GM21528 (cell line): ENCODE measurements at regions not wholly inside any gene's neighbourhood (a gene's known extent, or its start where the extent isn't known, plus 50 kb on each side); places are given as distances from the start of the nearest gene placed in this dataset.

Source experiments
- ATAC-seq: cut with Tn5 transposase; IDR thresholded peaks from one replicate; pipeline ENCODE4 v1.9.1; 2021; ENCODE audit warnings: mild to moderate bottlenecking, moderate library complexity; ENCODE audit not compliant: unreplicated experiment, low FRiP score

DNA sequence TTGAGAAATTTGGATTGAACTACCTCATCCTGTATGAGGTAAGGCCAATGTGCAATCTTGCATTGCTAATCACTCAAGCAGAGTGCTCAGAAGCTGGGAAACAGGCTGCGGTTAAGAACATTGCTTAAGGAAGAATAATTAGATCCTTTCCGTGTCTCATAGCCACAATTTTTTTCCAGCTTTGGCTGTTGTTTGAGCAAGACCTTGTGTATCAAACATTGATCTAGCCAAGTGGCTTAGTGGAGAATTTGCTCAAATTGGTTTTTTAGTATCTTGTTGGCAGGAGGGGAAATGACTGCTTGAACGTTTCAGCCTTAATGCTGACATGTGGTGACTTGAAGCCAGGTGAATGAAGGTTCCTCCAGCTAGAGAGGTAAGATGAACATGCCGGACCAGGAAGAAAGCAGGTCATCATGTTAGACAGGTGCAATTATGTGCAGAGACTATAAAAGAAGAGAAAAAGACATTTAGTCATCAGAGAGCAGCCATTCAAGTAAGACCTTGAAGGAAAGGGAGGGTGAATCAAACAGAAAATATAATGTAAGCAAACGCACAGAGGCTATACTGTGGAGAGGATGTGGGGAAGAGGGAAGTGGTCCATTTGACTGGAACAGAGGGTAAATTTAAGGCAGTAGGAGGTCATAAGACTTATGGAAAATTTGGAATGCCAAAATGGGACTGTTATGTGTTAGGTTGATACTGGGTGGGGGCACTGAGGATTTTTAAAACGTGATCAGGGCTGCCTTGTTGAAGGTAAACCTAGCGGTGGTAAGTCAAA lies 98.9 kb upstream of the CYP1B1 start:
- no peak for ATAC-seq

DNA sequence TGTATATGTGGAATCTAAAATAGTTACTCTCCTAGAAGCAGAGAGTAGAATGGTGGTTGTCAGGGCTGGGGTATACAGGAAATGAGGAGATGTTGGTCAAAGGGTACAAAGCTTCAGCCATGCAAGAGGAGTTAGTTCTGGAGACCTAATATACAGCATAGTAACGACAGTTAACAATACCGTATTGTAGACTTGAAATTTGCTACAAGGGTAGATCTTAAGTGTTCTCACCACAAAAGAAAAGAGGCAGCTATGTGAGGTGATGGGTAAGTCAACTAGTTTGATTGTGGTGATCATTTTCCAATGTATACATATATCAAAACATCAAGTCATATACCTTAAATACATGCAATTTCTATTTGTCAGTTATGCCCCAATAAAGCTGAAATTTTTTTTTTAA lies 98.2 kb upstream of the CYP1B1 start:
- no peak for ATAC-seq

DNA sequence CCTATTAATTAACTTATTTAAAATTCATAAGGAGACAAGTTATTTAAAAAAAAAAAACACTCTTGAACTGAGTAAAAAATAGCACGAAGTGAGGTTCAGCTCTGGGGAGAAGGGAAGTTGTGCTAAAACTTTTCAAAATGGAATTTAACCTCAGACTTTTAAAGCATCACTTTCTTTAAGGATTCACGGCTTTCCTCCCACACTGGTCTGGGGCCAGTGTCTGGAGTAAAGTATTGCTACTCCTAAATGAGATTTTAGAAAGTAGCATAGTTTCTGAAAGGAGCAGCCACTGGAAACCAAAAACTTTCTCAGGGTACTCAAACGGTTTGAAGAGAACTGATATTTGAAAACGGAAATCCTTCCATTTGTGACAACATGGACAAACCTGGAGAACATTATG lies 97.7 kb upstream of the CYP1B1 start:
- ATAC-seq: no peak

DNA sequence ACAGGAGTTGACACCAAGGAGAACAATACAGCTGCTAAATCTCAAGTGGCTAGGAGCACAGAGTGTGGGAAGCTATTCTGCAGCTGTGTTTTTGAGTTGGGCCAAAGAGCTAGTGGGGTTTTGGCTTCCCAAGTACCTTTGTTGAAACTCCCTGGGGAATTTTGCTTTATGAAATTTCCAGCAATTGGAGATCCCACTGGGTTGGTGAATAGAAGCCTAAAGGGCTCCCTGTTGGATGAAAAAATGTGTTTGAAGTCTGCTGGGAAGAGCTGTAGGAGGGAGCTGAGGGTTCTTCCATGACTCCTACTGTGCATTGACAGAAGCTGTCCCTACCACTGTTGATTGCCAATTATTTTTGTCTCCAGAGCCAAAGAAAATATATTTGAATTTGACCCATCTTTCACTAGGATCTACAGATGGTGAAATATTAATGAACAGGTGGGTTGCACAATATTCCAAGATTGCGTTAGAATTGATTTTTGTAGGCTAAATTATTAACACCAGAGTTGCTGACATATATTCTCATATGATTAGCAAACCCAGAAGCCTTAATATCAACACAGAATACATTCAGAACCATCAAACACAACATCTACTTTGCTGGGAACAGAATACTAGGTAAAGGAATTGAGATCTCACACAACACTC lies 95.4 kb upstream of the CYP1B1 start:
- no peak for ATAC-seq

DNA sequence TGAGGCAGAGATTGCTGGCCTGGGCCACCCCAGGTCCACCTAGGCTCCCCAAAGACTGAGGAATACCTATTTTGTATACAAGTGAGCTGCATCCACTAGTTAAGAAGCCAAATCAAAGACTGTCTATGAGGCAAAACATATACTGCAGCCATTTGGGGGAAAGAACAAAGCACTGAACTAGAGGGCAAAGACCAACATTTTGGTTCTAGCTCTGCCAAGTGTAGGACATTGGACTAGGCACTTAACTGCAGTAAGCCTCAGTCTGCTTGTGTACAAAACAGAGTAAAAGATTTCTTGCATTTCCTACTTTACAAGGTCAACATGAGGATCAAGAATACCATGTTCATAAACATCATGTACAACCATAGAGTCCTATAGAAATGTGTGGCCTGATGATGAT lies 94.8 kb upstream of the CYP1B1 start:
- no peak for ATAC-seq

DNA sequence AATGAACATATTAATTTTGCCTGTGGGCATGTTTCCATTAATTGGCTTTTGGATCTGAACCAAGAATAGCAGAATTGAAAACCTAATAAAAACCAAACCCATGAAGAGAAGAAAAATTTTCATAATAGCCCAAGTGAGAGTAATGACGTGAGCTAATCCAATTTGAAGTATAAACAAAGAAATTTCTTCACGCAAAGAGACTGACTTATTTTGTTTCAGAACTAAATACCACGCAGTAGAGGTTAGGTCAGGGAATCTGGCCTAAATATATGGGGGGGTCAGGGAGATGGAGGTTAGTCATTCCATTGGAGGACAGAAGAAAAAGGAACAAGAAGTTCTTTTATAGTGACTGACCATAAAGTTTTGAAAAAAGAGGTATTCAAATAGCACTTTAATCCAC lies 94.1 kb upstream of the CYP1B1 start:
- no peak for ATAC-seq

DNA sequence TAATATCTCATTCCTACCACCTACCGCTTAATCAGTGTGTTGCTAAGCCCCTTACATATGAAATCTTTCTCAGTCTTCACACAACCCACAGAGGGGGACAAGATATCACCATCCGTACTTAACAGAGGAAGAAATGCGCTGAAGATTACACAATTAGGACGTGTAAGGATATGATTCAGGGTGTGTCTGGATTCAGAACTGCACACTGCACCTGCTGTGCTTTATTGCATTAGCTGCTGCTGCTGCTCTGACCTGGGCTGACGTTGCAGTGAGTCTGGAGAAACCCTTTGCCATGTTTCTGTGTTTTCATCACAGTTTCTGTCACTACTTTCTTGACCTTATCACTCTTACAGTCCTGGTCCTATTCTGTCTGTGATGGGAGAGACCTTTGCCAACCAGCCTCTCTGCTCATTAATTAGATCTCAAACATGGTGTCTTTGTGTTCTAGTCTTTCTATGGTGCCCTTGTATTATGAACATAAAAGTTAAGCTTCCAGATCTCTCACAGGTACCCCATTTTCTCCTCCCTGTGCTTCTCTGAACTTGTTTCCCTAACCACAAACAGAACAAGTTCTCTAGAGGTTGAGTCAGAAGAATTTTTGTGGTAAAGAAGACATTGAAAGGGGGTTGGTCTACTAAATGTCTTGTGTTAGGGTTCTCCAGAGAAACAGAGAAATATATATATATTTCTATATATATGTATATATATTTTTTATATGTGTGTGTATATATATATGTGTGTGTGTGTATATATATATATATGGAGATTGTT lies 92.9 kb upstream of the CYP1B1 start:
- ATAC-seq: no peak

DNA sequence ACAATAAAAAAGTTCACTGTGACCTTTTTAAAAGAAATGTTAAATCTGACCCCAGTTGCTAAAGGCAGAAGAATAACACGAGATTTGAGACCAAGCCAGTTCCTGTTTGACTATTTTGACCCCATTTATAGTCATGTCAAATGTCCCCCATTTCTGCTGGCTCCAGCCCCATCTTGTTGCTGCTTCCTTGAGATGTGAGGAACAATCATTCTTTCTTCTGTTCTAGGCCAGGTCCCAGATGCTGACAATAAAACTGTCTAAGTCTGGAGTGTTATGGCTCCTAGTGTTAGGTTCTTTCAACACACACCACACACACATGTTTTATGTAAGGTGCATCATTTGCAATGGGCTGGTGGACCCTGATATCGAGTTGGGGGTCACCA lies 92.0 kb upstream of the CYP1B1 start:
- no peak for ATAC-seq

DNA sequence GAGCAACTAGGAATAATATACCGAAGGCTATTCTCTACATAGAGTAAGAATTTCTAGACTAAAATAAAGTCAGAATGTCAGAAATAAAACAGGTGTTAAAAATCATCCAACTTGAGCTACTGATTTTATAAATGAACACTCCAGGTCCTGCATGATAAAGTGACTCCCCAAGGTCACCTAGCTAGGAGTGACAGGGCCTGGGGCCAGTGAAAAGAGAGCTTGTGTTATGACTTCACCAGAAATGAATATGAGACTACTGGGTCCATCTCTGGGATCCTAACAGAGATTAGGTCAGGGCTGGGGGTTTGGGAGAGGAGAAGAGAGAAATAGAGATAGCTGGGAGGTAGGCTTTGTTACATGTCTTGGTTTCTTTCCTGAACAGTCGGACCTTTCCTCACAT lies 89.7 kb upstream of the CYP1B1 start:
- no peak for ATAC-seq

DNA sequence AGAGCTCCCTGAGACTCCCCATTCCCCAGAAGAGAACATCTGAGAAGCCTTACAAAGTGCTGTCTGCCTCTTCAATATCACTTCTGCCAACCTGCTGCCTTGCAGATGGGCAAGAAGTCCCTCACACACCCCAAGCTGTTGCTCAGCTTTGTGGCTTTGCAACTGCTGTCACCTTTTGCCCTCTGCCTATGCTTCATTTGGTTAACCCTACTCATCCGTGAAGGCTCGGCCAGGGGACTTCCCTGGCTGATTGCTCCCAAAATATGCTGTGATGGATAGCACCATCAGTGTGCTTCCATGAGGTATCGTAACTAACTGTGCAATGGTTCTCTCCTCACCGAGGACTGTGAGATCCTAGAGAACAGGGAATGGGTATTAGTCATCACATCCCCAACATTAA lies 88.9 kb upstream of the CYP1B1 start:
- ATAC-seq: no peak

DNA sequence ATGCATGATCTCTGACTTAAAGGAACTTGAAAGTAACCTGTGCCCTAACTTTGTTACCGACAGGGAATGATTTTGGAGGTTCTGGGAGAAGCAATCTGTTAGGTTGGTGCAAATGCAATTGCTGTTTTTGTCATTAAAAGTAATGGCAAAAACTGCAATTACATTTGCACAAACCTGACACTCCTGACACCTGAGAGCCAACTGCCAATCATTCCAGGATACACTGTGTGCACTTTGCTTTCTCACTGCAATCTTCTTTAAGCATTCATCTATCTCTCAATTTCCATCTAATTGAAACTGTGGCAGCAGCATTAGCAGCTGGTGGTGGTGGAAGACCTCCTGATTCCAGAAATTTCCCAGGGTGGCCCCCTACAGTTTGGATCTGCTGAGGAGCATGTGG lies 87.6 kb upstream of the CYP1B1 start:
- no peak for ATAC-seq

DNA sequence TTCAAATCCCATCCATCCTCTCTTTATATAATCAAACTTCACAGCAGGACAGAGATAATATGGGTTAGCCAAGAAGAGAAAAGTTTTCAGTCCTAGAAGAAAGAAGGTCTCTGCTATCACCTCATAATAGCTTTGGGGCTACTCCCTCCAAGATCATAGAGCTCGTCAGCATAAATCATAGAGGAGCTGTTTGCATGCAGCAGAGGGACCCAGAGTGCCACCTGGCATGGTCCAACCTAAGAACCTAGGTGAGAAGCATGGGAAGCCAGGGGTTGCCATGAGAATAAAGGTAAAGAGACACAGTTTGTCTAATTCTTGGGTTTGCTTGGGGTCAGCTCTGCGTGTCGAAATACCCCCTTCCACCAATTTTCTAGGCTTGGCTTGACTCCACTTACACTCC lies 87.1 kb upstream of the CYP1B1 start:
- ATAC-seq: no peak

DNA sequence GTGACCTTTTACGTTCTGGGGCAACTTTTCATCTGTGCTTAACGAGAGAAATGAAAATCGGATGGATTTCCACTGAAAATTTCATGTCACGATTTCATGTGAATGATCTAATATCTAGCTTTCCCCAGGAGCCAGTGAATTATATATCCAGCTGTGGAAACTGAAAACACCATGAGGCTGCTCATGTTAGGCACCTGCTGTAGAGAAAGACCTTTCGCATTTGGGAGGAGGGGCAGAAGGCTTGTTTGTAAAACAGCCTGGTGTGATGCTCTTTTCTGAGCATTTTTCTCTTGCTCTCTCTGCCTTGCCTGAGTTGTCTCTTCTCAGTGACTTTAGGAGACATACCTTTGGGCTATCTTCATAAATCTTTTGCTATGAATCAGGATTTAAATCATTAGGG lies 84.6 kb upstream of the CYP1B1 start:
- ATAC-seq: no peak

DNA sequence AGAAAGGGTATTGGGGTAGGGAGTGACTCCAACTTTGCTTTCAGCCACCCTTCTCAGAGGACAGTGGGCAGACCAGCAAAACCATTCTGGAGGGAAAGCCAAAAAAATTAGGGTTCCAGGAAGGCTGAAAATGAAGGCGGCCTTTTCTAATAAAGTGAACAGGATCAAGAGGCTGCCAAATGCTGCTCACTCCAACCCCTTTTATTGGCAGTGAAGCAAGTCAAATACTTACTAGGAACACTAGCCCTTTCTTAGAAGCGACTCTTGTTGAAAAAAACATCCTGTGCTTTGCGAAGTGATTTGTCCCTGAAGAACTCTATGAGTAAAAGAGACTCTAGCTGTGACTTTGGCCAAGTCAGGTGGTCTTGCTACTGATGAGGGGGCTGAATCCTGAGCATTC lies 83.6 kb upstream of the CYP1B1 start:
- ATAC-seq: no peak

DNA sequence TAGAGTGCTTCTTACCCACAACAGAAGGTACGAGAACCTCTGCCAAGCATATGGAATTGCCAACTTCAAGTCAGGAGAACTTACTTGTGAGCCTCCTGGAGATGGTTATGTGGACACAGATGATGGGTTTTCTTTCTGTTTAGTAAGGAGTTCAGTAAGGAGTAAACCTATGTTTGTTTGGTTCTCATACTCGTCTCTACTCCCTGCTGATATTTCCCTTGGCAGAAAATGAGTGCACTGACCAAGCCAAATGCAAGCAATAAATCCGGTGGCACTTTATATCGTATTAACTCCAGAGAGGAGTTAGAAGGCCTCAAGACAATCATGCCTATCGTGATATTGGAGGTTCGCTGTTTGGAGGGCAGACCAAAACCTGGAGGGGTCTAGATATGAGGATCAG lies 83.2 kb upstream of the CYP1B1 start:
- ATAC-seq: no peak

DNA sequence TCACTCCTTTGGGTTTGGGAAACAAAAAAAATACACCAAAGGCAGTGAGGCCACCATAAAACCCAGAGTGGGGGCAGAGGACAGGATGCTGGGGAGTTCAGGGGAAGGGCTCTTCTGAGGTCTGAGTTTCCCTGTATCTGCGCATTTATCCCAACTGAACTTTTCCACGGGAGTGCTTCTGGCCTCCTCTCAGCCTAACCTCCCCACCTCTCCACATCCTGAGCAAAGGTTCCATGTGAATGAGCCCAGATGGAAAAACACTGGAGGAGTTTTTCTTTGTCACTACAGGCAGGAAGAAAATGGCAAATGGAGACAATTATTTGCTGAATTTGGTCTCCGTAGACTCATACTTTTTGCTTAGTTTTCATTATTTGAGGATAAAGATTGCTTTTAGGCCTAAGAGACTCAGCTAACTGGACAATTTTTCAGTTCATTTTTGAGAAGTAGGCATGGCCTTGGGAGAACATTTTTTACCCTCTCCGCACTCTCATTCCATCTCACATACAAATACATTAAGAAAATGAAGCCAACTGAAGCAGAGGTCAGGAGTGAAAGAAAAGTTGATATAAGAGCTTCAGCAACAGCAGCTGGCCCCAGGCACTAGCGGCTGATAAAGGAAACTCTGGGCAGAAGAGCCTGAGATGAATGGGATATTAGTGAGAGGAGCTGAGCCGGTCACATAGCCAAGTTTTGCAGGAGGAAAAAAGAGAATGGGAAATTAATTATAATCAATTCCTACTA lies 82.6 kb upstream of the CYP1B1 start:
- ATAC-seq: no peak

DNA sequence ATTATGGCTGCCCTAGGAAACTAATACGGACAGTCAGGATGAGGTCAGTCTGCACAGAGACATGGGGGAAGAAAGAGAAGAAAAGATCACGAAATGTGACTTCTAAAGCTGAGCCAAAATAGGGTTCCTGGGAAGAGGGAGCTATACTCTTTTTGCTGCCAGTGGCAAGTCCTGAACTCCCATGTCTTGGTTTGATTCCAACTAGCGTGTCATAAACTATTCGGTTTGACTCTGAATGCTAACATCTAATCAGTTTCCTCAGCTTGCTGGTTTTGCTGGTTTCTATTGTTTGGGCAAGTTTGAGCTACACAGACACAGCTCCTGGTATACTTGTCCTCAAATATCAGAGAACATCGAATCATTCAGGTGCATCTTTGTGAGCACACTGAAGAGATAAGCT lies 80.5 kb upstream of the CYP1B1 start:
- no peak for ATAC-seq

DNA sequence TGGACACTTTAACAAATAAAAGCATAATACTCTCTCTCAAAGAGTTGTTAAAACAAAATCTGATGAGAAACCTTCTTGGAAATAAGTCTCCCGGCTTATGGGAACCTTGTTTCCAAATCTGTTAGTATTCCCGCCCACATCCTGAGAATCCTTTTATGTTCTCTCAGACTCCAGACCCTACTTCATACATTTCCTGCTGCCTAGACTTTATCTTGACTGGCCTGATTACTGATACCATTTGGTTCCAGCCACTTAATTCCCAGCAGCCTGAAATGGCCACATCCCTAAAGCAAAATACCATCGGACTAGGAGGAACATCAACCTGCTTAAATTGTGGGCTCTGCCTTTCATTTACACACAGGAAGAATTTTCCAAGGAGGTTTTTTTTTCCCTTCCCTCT lies 79.1 kb upstream of the CYP1B1 start:
- ATAC-seq: no peak

DNA sequence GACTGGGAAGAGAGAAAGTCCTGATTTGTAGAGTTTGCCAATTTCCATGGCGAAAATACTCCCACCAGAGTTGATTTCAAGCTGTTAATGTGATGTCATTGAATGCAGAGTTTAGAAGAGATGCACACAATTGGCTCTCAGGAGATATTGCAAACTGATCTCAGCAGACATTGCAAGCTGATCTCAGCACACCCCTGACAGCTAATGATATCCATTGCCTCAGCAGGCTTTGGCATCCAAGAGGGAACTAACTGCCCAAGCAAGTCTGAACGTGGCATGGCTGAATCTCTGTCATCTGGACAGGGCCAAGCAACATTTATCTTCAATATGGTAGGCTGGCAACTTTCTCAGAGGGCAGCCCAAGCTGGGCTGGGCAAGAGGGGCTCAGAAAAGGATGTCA lies 78.4 kb upstream of the CYP1B1 start:
- no peak for ATAC-seq

DNA sequence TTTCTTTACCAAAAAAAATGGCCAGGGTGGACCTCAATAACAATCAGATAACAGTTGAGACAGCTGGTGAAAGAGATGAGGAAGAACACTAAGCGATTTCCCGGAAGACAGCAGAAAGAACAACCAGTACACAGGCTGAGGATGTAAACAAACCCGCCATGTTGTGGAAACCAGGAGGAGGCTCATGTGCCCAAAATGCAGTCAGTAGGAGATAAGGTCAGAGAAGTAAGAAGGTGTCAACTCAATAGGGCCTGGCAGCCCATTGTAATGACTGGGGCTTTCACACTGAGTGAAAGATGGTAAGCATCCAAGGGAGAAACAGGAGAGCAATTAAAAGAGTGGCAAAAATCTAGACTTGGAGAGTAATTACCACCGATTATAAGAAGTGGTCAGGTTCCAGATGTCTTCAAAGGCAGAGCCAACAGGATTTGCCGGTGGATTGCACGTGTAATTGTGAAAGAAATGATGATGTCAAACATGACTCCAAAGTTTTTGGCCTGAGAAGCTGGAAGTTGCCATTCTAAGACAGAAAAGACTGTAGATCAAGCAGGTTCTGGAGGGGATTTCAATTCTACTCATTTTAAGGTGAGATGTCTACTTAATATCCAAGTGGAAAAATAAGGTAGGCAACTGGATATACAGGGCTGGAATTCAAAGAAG lies 77.7 kb upstream of the CYP1B1 start:
- ATAC-seq: no peak

DNA sequence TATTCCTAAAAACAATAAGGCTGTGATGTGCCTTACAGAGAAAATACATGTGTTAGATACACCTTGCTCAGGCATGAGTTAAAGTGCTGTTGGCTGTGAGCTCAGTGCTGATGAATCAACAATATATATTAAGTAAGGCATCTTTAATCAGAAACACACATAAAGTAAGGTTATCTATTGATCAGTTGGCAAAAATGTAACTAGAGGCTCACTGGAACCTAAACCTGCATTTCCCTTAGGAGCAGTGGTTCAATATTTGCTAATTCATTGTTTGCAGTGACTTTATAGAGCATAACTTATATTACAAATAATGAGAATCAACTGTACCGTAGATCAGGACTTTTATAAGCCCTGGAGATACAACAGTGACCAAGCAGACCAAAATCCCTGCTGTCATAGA lies 77.0 kb upstream of the CYP1B1 start:
- ATAC-seq: no peak
